WTC11 (cell line): ENCODE measurements at regions not wholly inside any gene's neighbourhood (a gene's known extent, or its start where the extent isn't known, plus 50 kb on each side); places are given as distances from the start of the nearest gene placed in this dataset.

ENCODE experiments used
- ATAC-seq: fragments of 200-7000 bp; cut with Tn5 transposase; 2 replicates; pipeline ENCODE4 v1.10.0; 2021; ENCODE audit warnings: mild to moderate bottlenecking, moderate library complexity
- CTCF ChIA-PET: fragments of 300-600 bp; sonication (Branson Sonifier 250); formaldehyde crosslinking; loops from one replicate; lab custom pipeline; 2021; ENCODE audit warnings: antibody characterized with exemption; lab: Charles Lee
- POLR2A ChIA-PET: fragments of 350-600 bp; sonication (Branson Sonifier 250); formaldehyde crosslinking; loops from one replicate; lab custom pipeline; 2021; ENCODE audit warnings: antibody characterized with exemption; lab: Charles Lee
- DNase-seq: peaks from one replicate; pipeline ENCODE4 v3.0.0; 2021; ENCODE audit warnings: low spot score
- H3K27ac Mint-ChIP-seq: 2 replicates; pipeline ENCODE4 v1.8.0; 2021; ENCODE audit warnings: mixed read lengths
- H3K27me3 Mint-ChIP-seq: 2 replicates; pipeline ENCODE4 v1.8.0; 2021; ENCODE audit warnings: low read depth, mild to moderate bottlenecking, moderate library complexity, mixed read lengths
- H3K36me3 Mint-ChIP-seq: 2 replicates; pipeline ENCODE4 v1.8.0; 2021; ENCODE audit warnings: mixed read lengths
- H3K4me1 Mint-ChIP-seq: 2 replicates; pipeline ENCODE4 v1.8.0; 2022; ENCODE audit warnings: mixed read lengths
- H3K4me3 Mint-ChIP-seq: 2 replicates; pipeline ENCODE4 v1.8.0; 2021; ENCODE audit warnings: mild to moderate bottlenecking, moderate library complexity, mixed read lengths
- H3K9me3 Mint-ChIP-seq: 2 replicates; pipeline ENCODE4 v1.8.0; 2021; ENCODE audit warnings: mixed read lengths
- AR ChIP-seq: fragments of 250-450 bp; sonication (Bioruptor Pico); IDR thresholded peaks from 2 replicates; pipeline ENCODE4 v1.9.0; 2021; ENCODE audit warnings: mild to moderate bottlenecking
- CBFB ChIP-seq: sonication (generic); formaldehyde crosslinking; IDR thresholded peaks from 2 replicates; pipeline ENCODE4 v1.8.1; 2022; ENCODE audit warnings: mild to moderate bottlenecking, low read depth, missing genetic modification reagents
- FOXJ3 ChIP-seq: sonication (generic); formaldehyde crosslinking; IDR thresholded peaks from 2 replicates; pipeline ENCODE4 v1.9.0; 2021; ENCODE audit warnings: missing genetic modification reagents, mild to moderate bottlenecking, borderline replicate concordance
- FOXP1 ChIP-seq: sonication (generic); formaldehyde crosslinking; IDR thresholded peaks from 2 replicates; pipeline ENCODE4 v1.8.0; 2022; ENCODE audit warnings: missing genetic modification reagents, mild to moderate bottlenecking, moderate library complexity, borderline replicate concordance
- JUN ChIP-seq: sonication (generic); formaldehyde crosslinking; IDR thresholded peaks from 2 replicates; pipeline ENCODE4 v1.8.0; 2023; ENCODE audit warnings: mild to moderate bottlenecking, missing genetic modification reagents
- KAT7 ChIP-seq: sonication (generic); formaldehyde crosslinking; IDR thresholded peaks from 2 replicates; pipeline ENCODE4 v1.8.1; 2023; ENCODE audit warnings: missing genetic modification reagents, mild to moderate bottlenecking, borderline replicate concordance
- MXD4 ChIP-seq: fragments of 250-450 bp; sonication (Bioruptor Pico); IDR thresholded peaks from 2 replicates; pipeline ENCODE4 v1.8.0; 2021; ENCODE audit warnings: mild to moderate bottlenecking, moderate library complexity, borderline replicate concordance
- NFATC4 ChIP-seq: fragments of 250-450 bp; sonication (Bioruptor Pico); IDR thresholded peaks from 2 replicates; pipeline ENCODE4 v1.9.0; 2021; ENCODE audit warnings: mild to moderate bottlenecking
- NFE2L1 ChIP-seq: sonication (generic); formaldehyde crosslinking; IDR thresholded peaks from 2 replicates; pipeline ENCODE4 v1.8.1; 2023; ENCODE audit warnings: missing genetic modification reagents
- TEAD4 ChIP-seq: sonication (generic); formaldehyde crosslinking; IDR thresholded peaks from 2 replicates; pipeline ENCODE4 v1.8.0; 2022; ENCODE audit warnings: mild to moderate bottlenecking, missing genetic modification reagents
- ZNF121 ChIP-seq: sonication (generic); formaldehyde crosslinking; IDR thresholded peaks from 2 replicates; pipeline ENCODE4 v1.8.0; 2023; ENCODE audit warnings: missing genetic modification reagents
- ZNF219 ChIP-seq: sonication (generic); formaldehyde crosslinking; IDR thresholded peaks from 2 replicates; pipeline ENCODE4 v1.8.0; 2023; ENCODE audit warnings: missing genetic modification reagents, mild to moderate bottlenecking, borderline replicate concordance
- ZNF263 ChIP-seq: sonication (generic); formaldehyde crosslinking; IDR thresholded peaks from 2 replicates; pipeline ENCODE4 v1.8.1; 2022; ENCODE audit warnings: low read depth, mild to moderate bottlenecking, moderate library complexity, missing genetic modification reagents
- ZNF317 ChIP-seq: sonication (generic); formaldehyde crosslinking; IDR thresholded peaks from 2 replicates; pipeline ENCODE4 v1.8.1; 2023; ENCODE audit warnings: low read depth, mild to moderate bottlenecking, moderate library complexity, missing genetic modification reagents, borderline replicate concordance
- TF ChIP-seq, protein P1 (sequence below): fragments of 250-450 bp; sonication (Bioruptor Pico); IDR thresholded peaks from 2 replicates; pipeline ENCODE4 v2.1.2; 2022; ENCODE audit warnings: mild to moderate bottlenecking, moderate library complexity
- TF ChIP-seq, protein P2 (sequence below): sonication (generic); formaldehyde crosslinking; IDR thresholded peaks from 2 replicates; pipeline ENCODE4 v1.8.0; 2022; ENCODE audit warnings: missing genetic modification reagents
- TF ChIP-seq, protein P3 (sequence below): sonication (generic); formaldehyde crosslinking; IDR thresholded peaks from 2 replicates; pipeline ENCODE4 v1.8.1; 2023; ENCODE audit warnings: mild to moderate bottlenecking, missing genetic modification reagents, borderline replicate concordance
- TF ChIP-seq, protein P4 (sequence below): fragments of 250-450 bp; sonication (Bioruptor Pico); IDR thresholded peaks from 2 replicates; pipeline ENCODE4 v1.8.0; 2021; ENCODE audit warnings: mild to moderate bottlenecking

GRCh38 chr2:16368951-16369350 is 296.7 kb downstream of the CYRIA start (continued):
- TF ChIP-seq NFATC4 (CRISPR knock-in tag) = no peak
- TF ChIP-seq JUN (CRISPR knock-in tag) = no peak

- Mint-ChIP-seq H3K4me3 (no peak overlapping the region), H3K27me3 (no peaks in the 10 kb centered on the region; the same call in 1 of the 2 replicates), H3K27ac (no peak overlapping the region), H3K9me3 (peaks cover 9% of the 10 kb centered on the region; the same call in 1 of the 2 replicates), H3K36me3 (no peaks in the 10 kb centered on the region), H3K4me1 (no peaks in the 10 kb centered on the region)
- TF ChIP-seq TEAD4 (CRISPR knock-in tag) (no peak), FOXP1 (no peak), NFE2L1 (CRISPR knock-in tag) (no peak), ZNF317 (CRISPR knock-in tag) (no peak), ZNF219 (CRISPR knock-in tag) (no peak), ZNF121 (CRISPR knock-in tag) (no peak), KAT7 (CRISPR knock-in tag) (no peak), FOXJ3 (CRISPR knock-in tag) (no peak), NFATC4 (CRISPR knock-in tag) (no peak), ZNF263 (CRISPR knock-in tag) (no peak), CBFB (CRISPR knock-in tag) (no peak), MXD4 (no peak), AR (CRISPR knock-in tag) (no peak)
- TF ChIP-seq, protein P1, sequence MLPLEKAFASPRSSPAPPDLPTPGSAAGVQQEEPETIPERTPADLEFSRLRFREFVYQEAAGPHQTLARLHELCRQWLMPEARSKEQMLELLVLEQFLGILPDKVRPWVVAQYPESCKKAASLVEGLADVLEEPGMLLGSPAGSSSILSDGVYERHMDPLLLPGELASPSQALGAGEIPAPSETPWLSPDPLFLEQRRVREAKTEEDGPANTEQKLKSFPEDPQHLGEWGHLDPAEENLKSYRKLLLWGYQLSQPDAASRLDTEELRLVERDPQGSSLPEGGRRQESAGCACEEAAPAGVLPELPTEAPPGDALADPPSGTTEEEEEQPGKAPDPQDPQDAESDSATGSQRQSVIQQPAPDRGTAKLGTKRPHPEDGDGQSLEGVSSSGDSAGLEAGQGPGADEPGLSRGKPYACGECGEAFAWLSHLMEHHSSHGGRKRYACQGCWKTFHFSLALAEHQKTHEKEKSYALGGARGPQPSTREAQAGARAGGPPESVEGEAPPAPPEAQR (CRISPR knock-in tag) = no peak
- TF ChIP-seq, protein P2, sequence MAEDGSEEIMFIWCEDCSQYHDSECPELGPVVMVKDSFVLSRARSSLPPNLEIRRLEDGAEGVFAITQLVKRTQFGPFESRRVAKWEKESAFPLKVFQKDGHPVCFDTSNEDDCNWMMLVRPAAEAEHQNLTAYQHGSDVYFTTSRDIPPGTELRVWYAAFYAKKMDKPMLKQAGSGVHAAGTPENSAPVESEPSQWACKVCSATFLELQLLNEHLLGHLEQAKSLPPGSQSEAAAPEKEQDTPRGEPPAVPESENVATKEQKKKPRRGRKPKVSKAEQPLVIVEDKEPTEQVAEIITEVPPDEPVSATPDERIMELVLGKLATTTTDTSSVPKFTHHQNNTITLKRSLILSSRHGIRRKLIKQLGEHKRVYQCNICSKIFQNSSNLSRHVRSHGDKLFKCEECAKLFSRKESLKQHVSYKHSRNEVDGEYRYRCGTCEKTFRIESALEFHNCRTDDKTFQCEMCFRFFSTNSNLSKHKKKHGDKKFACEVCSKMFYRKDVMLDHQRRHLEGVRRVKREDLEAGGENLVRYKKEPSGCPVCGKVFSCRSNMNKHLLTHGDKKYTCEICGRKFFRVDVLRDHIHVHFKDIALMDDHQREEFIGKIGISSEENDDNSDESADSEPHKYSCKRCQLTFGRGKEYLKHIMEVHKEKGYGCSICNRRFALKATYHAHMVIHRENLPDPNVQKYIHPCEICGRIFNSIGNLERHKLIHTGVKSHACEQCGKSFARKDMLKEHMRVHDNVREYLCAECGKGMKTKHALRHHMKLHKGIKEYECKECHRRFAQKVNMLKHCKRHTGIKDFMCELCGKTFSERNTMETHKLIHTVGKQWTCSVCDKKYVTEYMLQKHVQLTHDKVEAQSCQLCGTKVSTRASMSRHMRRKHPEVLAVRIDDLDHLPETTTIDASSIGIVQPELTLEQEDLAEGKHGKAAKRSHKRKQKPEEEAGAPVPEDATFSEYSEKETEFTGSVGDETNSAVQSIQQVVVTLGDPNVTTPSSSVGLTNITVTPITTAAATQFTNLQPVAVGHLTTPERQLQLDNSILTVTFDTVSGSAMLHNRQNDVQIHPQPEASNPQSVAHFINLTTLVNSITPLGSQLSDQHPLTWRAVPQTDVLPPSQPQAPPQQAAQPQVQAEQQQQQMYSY = no peak
- TF ChIP-seq, protein P3, sequence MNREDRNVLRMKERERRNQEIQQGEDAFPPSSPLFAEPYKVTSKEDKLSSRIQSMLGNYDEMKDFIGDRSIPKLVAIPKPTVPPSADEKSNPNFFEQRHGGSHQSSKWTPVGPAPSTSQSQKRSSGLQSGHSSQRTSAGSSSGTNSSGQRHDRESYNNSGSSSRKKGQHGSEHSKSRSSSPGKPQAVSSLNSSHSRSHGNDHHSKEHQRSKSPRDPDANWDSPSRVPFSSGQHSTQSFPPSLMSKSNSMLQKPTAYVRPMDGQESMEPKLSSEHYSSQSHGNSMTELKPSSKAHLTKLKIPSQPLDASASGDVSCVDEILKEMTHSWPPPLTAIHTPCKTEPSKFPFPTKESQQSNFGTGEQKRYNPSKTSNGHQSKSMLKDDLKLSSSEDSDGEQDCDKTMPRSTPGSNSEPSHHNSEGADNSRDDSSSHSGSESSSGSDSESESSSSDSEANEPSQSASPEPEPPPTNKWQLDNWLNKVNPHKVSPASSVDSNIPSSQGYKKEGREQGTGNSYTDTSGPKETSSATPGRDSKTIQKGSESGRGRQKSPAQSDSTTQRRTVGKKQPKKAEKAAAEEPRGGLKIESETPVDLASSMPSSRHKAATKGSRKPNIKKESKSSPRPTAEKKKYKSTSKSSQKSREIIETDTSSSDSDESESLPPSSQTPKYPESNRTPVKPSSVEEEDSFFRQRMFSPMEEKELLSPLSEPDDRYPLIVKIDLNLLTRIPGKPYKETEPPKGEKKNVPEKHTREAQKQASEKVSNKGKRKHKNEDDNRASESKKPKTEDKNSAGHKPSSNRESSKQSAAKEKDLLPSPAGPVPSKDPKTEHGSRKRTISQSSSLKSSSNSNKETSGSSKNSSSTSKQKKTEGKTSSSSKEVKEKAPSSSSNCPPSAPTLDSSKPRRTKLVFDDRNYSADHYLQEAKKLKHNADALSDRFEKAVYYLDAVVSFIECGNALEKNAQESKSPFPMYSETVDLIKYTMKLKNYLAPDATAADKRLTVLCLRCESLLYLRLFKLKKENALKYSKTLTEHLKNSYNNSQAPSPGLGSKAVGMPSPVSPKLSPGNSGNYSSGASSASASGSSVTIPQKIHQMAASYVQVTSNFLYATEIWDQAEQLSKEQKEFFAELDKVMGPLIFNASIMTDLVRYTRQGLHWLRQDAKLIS = no peak
- TF ChIP-seq, protein P4, sequence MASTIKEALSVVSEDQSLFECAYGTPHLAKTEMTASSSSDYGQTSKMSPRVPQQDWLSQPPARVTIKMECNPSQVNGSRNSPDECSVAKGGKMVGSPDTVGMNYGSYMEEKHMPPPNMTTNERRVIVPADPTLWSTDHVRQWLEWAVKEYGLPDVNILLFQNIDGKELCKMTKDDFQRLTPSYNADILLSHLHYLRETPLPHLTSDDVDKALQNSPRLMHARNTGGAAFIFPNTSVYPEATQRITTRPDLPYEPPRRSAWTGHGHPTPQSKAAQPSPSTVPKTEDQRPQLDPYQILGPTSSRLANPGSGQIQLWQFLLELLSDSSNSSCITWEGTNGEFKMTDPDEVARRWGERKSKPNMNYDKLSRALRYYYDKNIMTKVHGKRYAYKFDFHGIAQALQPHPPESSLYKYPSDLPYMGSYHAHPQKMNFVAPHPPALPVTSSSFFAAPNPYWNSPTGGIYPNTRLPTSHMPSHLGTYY = no peak
- ChIA-PET CTCF (no interaction called here), POLR2A (no interaction called here)
- ATAC-seq (no peak), DNase-seq (no peak)
Measured at GRCh38 chr2:16368328-16368727, 297.3 kb downstream of the CYRIA start.
